Peyer's patch (tissue), 4 donors: ENCODE measurements at regions not wholly inside any gene's neighbourhood (a gene's known extent, or its start where the extent isn't known, plus 50 kb on each side); places are given as distances from the start of the nearest gene placed in this dataset.

Experiments used
- POLR2A ChIP-seq, 2 donors: fragments of 450-650 bp; IDR thresholded peaks; one replicate each; pipeline ENCODE4 v1.5.1; 2017; ENCODE audit warnings: antibody characterized with exemption in 2 of 2, mild to moderate bottlenecking in 2 of 2, moderate library complexity in 2 of 2
- TF ChIP-seq, protein P1 (sequence below), 6 experiments: fragments of 450-650 bp in 4 of 6; fragments of 200-600 bp in 2 of 6; sonication (generic) in 1 of 6; IDR thresholded peaks; one replicate each; pipeline ENCODE4 v1.5.1; 2017 to 2019; ENCODE audit warnings: antibody characterized with exemption in 6 of 6, mild to moderate bottlenecking in 3 of 6, moderate library complexity in 1 of 6

DNA sequence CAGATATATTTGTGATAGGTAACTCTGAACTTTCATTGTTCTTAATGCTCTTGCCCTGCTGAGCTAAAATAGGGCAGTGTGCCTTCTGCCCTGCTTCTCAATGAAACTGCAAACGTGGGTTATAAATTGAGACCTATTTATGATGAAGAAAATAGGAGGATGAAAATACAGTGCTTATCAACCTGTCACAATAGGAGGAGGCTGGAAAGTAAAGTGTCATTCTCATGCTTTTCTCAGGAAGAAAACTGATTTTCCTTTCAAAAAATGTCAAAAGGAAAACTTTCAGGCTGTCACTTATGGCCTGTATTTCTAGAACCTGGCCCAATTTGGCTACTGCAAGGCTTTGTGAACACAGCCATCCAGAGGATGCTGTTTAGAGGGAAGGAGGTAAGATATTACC lies 130.3 kb upstream of the TUSC1 start:
- TF ChIP-seq POLR2A (IDR thresholded peaks at IDR 0.05) = no peak
- TF ChIP-seq, protein P1, sequence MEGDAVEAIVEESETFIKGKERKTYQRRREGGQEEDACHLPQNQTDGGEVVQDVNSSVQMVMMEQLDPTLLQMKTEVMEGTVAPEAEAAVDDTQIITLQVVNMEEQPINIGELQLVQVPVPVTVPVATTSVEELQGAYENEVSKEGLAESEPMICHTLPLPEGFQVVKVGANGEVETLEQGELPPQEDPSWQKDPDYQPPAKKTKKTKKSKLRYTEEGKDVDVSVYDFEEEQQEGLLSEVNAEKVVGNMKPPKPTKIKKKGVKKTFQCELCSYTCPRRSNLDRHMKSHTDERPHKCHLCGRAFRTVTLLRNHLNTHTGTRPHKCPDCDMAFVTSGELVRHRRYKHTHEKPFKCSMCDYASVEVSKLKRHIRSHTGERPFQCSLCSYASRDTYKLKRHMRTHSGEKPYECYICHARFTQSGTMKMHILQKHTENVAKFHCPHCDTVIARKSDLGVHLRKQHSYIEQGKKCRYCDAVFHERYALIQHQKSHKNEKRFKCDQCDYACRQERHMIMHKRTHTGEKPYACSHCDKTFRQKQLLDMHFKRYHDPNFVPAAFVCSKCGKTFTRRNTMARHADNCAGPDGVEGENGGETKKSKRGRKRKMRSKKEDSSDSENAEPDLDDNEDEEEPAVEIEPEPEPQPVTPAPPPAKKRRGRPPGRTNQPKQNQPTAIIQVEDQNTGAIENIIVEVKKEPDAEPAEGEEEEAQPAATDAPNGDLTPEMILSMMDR (IDR thresholded peaks at IDR 0.05) = no peak
